SKM-1 (cell line): ENCODE measurements at regions not wholly inside any gene's neighbourhood (a gene's known extent, or its start where the extent isn't known, plus 50 kb on each side); places are given as distances from the start of the nearest gene placed in this dataset.
"Not testable (repeated sequence)": the region's sequence is repeated elsewhere in the genome, so short reads cannot be mapped to it uniquely, and the experiment has no call there.

Experiments used
- DNase-seq: peaks from one replicate; lab custom pipeline; 2025; ENCODE audit not compliant: unreplicated experiment; lab: John Stamatoyannopoulos, UW

DNA sequence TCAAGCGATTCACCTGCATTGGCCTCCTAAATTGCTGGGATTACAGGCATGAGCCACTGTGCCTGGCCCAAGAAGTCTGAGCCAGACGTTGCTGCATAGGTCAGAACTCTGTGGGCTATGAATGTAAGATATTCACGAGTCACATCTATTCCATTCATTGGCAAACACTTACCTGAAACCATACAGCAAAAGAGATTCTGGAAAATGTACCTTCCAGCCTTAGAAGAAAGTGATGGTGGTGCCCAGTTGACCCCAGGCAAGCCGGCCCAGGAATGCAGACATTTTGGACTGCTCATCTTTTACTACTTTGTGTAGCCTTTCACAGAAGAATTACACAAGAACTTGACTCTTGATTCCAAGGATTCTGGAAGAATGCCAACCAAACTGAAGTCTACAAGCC lies 135.6 kb upstream of the N4BP1 start:
- no peak for DNase-seq

DNA sequence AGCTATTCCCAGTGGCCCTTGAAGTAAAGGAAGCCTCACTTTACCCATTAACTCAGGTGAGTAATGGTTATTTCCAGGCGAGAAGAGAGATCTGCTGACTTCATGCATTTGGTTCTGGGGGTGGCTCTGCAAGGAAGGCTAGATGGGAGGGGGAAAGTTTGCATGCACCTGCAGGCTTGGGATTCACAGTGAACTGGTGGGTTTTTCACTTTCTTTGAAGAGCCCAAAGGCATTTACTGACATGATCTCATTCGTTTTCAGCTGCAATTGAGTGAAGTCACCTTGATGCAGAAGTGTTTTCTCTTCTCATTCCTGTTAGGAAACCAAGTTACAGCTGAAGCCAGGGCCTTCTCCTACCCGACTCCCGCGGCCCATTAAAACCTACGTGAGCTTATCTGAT lies 131.0 kb upstream of the N4BP1 start:
- DNase-seq, result no peak

DNA sequence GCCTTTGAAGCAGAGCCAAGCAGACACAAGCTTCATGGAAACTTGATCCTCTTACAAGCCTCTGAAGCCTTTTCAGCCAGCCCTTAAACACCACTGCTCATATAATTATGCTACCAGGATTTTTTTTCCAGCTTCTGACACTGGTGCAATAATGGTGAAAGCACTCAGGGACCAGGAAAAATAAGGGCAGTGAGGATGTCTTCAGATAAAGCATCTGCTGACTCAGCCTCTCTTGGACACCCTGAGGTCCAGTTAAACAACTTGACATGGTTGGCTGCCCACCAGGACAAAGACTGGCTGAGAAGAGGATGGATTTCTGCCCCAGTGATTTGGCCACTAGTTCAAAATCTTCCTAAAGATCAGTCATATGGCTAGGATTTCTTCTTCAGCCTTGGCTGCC lies 124.2 kb upstream of the N4BP1 start:
- no peak for DNase-seq

DNA sequence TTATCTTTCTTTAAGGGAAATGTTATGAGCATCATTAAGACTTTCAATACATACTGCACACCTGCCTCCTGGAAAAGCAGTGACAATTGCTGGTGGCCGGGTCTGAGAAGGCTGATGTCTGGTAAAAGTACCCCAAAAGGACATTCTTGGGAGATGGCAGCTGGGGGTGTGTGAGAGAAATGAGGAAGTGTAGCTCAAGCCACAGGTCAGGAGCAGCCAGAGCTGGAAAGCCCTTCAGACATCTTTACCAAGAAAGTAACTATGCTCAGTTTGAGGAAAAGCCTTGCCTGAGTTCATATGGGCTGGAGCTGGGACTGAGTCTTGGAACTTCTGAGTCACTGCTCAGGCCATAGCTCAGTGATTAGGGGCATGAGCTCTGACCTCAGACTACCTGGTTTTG lies 94.7 kb upstream of the N4BP1 start:
- DNase-seq, result no peak

DNA sequence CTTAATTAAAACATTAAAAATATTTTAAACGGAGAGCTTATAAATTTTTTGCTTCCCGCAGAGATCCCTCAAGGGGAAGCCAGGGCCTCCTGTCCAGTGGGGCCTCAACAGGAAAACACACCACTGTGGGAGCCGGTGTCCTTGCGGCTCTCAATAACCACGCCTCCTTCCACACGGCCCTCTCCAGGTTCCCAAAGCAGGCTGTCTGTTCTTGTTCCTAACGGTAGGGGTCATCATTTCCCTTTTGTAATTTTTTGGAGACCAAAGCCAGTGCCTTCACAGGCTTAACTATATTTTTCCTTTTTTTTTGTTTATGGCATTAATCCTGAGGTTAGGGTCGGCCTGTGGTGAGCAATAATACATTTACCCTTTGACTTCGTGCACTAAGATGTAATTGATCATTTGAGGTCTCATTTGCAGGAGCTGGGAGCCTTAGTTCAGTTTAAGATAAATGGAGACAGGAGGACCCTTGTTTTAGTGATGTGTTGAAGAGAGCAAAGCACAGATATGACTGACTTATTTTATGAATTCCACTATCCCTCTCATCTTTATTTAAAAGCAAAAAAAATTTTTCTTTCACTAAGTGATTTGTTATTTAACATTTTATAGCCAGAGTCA lies 77.5 kb upstream of the N4BP1 start:
- peak; percentile 64 for DNase-seq

DNA sequence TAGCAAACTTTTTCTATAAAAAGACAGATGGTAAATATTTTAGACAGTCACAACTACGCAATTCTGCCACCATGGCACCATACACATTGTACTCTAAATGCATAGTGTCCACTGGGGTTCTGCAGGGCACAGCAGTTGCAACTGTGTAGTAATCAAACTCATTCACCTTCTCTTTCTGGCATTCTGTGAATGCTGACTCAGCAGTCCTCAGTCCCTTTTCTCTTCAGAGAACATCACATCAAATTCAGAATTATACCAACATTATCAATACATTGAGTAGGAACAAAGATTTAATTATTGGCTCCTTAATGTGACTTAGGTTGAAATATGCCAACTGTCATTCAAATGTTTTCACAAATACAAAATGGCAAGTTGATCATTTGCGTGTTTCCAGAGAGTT lies 74.2 kb upstream of the N4BP1 start:
- no peak for DNase-seq

DNA sequence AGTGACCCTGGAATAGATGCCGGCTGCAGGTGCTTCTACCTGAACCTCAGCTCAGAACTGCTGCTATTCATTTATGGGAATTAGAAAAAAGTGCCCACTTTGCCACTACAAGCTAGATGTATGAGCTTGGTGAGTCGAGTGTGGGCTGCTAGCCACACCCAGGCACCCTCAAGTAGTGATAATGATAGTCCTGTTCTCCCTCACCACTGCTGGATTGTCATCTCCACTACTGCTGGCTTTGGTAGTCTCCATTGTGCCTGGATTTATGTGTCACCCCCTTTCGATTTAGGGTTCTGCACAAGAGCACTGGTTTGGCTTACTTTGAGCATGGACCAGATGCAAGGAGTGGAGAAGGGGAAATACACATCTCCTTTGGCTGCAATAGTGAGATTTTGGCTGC lies 73.0 kb upstream of the N4BP1 start:
- no peak for DNase-seq

DNA sequence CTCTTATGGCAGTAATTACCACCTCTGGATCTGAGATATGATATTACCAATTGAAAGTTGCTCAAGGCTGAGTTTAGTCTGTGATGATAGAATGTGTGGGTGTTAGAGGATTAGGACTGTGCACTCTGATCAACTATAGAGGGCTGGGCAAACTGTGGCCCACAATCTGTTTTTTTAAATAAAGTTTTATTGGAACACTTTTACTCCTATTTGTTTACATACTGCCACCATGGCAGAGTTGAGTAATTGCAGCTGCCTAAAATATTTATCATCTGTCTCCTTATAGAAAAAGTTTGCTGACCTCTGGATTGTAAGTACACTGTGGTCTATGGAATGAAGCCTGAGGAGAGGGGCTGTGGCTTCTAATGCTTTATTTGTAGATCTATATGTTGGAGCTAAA lies 71.5 kb upstream of the N4BP1 start:
- DNase-seq, result no peak

DNA sequence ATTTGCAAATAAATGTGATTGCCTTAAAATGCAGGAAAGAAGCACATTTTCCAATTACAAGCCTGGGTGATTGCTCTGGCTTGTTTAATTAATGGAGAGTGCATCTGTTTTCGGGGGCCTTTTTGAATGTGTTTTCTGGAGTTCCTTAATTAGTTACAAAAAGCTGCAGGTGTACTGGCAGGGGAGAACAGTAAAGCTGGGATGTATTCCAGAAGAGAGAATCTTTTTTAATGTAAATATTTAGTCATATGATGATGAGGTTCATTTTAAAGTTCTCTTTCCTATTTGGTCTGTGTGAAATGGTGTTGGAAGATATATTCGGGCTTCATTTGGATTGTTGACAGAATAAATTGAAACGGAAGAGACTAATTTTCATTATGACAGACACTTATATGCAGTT lies 70.9 kb upstream of the N4BP1 start:
- no peak for DNase-seq

DNA sequence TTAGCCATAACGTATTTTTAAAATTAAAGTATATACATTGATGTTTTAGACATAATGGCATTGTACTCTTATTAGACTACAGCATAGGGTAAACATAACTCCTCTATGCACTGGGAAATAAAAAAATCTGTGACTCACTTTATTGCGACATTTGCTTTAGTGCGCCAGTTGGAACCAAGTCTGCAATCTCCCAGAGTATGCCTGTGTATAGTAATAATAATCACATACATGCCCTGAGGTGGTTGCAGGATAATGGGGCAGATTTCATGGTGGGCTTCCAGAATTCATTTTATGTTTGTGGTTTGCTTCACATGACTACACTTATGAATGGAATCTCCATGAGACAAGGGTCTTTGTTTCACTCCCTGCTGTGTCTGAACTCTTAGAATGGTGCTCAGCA lies 66.9 kb upstream of the N4BP1 start:
- DNase-seq, result no peak

DNA sequence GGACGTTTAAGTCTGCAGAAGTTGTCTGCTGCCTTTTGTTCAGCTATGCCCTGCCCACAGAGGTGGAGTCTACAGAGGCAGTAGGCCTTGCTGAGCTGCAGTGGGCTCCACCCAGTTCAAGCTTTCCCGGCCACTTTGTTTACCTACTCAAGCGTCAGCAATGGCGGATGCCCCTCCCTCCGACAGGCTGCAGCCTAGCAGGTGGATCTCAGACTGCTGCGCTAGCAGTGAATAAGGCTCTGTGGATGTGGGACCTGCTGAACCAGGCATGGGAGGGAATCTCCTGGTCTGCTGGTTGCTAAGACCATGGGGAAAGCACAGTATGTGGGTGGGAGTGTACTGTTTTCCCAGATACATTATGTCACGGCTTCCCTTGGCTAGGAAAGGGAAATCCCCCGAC lies 58.2 kb upstream of the N4BP1 start:
- not testable (repeated sequence) for DNase-seq

DNA sequence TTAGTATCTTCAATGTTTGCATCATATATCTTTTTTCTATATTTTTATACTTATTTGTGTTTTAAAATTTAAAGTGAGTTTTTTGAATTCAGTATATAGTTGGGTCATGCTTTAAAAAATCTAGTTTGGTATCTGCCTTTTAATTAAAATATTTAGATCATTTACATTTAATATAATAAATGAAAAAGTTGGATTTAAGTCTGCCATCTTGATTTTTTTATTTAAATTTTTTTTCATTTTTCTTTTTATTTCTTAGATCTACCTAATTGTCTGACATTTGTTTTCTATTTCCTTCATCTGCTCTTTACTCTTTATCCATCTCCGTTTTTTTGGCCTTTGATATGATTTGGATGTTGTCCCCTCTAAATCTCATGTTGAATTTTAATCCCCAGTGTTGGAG lies 50.0 kb upstream of the N4BP1 start:
- DNase-seq, result no peak
